ENCODE measurements at regions not wholly inside any gene's neighbourhood (a gene's known extent, or its start where the extent isn't known, plus 50 kb on each side); places are given as distances from the start of the nearest gene placed in this dataset.

GRCh38 chr5:110063640-110064602 lies 374.2 kb downstream of the MAN2A1 start:
- no peak for DNase-seq
- TF ChIP-seq CTCF (IDR thresholded peaks at IDR 0.05; ENCODE audit: low read depth, low read length), result no peak
- no peak overlapping the region for H3K4me3 ChIP-seq (ENCODE audit: low read depth, low read length)
- H3K36me3 ChIP-seq, result peaks cover 3% of the 10 kb centered on the region; the same call in 1 of the 2 replicates
- H3K27ac ChIP-seq, result no peak overlapping the region
- H3K27me3 ChIP-seq (ENCODE audit: insufficient read depth, low read depth, severe bottlenecking), result no peaks in the 10 kb centered on the region
- H3K9me3 ChIP-seq (ENCODE audit: severe bottlenecking), result no peaks in the 10 kb centered on the region

DNA sequence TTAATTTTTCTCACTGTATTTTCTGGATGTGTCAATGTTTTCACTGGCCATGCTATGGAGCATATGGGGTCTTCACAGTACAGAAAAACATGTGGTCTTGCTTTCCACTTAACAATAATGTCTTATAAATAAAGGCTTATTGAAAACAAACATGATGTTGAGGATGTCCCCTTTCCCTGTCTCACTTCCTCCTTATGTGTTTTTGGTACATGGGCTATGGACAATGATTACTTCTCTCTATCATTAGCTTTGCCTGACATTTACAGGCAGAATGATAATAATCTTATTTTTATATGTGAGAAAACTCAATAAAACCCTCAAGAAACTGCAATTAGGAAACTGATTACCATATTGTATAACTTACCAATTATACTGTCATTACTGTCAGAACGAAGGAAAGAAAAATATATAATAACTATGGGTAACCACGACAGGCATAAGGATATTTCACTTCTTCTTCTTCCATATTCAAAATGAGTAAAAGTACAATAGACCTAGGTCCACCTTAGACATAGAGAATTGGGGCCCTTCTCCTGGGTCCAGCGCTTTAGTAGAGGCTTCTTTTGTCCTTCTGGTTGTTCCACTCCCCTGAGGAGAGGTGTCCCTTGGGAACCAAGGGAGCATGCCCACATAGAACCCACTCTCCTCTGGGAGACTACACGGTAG lies 375.0 kb downstream of the MAN2A1 start:
- no peak for DNase-seq
- Histone ChIP-seq H3K9me3 (ENCODE audit: severe bottlenecking) (no peaks in the 10 kb centered on the region), H3K36me3 (peaks cover 2% of the 10 kb centered on the region; the same call in 1 of the 2 replicates), H3K4me3 (ENCODE audit: low read depth, low read length) (no peak overlapping the region), H3K27ac (no peak overlapping the region), H3K27me3 (ENCODE audit: insufficient read depth, low read depth, severe bottlenecking) (no peaks in the 10 kb centered on the region)
- no peak for TF ChIP-seq CTCF (IDR thresholded peaks at IDR 0.05; ENCODE audit: low read depth, low read length)

- Histone ChIP-seq H3K27ac (no peak overlapping the region), H3K9me3 (ENCODE audit: severe bottlenecking) (no peaks in the 10 kb centered on the region), H3K4me3 (ENCODE audit: low read depth, low read length) (no peak overlapping the region), H3K27me3 (ENCODE audit: insufficient read depth, low read depth, severe bottlenecking) (no peaks in the 10 kb centered on the region), H3K36me3 (no peaks in the 10 kb centered on the region; the same call in 1 of the 2 replicates)
- TF ChIP-seq CTCF (IDR thresholded peaks at IDR 0.05; ENCODE audit: low read depth, low read length), result no peak
- no peak for DNase-seq
These were observed 381.1 kb downstream of the MAN2A1 start for GRCh38 chr5:110070836-110071235.

- TF ChIP-seq CTCF (IDR thresholded peaks at IDR 0.05; ENCODE audit: low read depth, low read length), result no peak
- H3K27me3 ChIP-seq (ENCODE audit: insufficient read depth, low read depth, severe bottlenecking), result no peaks in the 10 kb centered on the region
- no peak overlapping the region for H3K4me3 ChIP-seq (ENCODE audit: low read depth, low read length)
- no peak for DNase-seq
- H3K27ac ChIP-seq, result no peak overlapping the region
- H3K9me3 ChIP-seq (ENCODE audit: severe bottlenecking), result no peaks in the 10 kb centered on the region
- no peaks in the 10 kb centered on the region; the same call in 1 of the 2 replicates for H3K36me3 ChIP-seq
These were observed 382.9 kb downstream of the MAN2A1 start for GRCh38 chr5:110072651-110073050.

- no peak overlapping the region for H3K27ac ChIP-seq
- no peak for DNase-seq
These were observed 383.8 kb downstream of the MAN2A1 start for GRCh38 chr5:110073534-110073933.

More at GRCh38 chr5:110073534-110073933, 383.8 kb downstream of the MAN2A1 start:
- Histone ChIP-seq H3K36me3 (no peaks in the 10 kb centered on the region; the same call in 1 of the 2 replicates), H3K27me3 (ENCODE audit: insufficient read depth, low read depth, severe bottlenecking) (no peaks in the 10 kb centered on the region), H3K9me3 (ENCODE audit: severe bottlenecking) (no peaks in the 10 kb centered on the region), H3K4me3 (ENCODE audit: low read depth, low read length) (no peak overlapping the region)
- TF ChIP-seq CTCF (IDR thresholded peaks at IDR 0.05; ENCODE audit: low read depth, low read length), result no peak
